Panc1 (cell line): ENCODE measurements at regions not wholly inside any gene's neighbourhood (a gene's known extent, or its start where the extent isn't known, plus 50 kb on each side); places are given as distances from the start of the nearest gene placed in this dataset.

Source experiments
- ATAC-seq: fragments of 200-7000 bp; cut with Tn5 transposase; 2 replicates; pipeline ENCODE4 v1.9.1; 2020; ENCODE audit warnings: mild to moderate bottlenecking, moderate library complexity
- BruUV-seq: library from RNA; stranded (reverse); fragments of 400-500 nt; replicated peaks from 2 replicates; lab custom pipeline; 2021; lab: Mats Ljungman, UMichigan
- CTCF ChIA-PET: fragments of 300-600 bp; sonication (Branson Sonifier 250); formaldehyde crosslinking; loops from one replicate; lab custom pipeline; 2022; ENCODE audit warnings: antibody characterized with exemption; lab: Charles Lee
- POLR2A ChIA-PET: fragments of 300-600 bp; sonication (Branson Sonifier 250); formaldehyde crosslinking; loops from one replicate; lab custom pipeline; 2022; ENCODE audit warnings: antibody characterized with exemption; lab: Charles Lee
- DNase-seq: peaks from one replicate; pipeline ENCODE4 v3.0.0-alpha.2; 2010; ENCODE audit warnings: low read depth, low spot score
- H3K27ac ChIP-seq: 2 replicates; pipeline ENCODE4 v1.5.1; 2011; ENCODE audit warnings: mild to moderate bottlenecking, low read length, inconsistent platforms
- H3K27me3 ChIP-seq: fragments of 200-500 bp; sonication (Bioruptor generic); 2 replicates; pipeline ENCODE4 v1.6.0; 2014; ENCODE audit warnings: low read length, inconsistent platforms; ENCODE audit not compliant: control insufficient read depth, insufficient read depth
- H3K36me3 ChIP-seq: fragments of 200-500 bp; sonication (Bioruptor generic); 2 replicates; pipeline ENCODE4 v1.5.1; 2014; ENCODE audit warnings: inconsistent platforms, mild to moderate bottlenecking, low read length, moderate library complexity; ENCODE audit not compliant: control insufficient read depth, insufficient read depth
- H3K4me1 ChIP-seq: 2 replicates; pipeline ENCODE4 v1.5.1; 2011; ENCODE audit warnings: inconsistent platforms, mild to moderate bottlenecking, low read length, moderate library complexity; ENCODE audit not compliant: control insufficient read depth, insufficient read depth
- H3K4me3 ChIP-seq, 2 experiments: 2 replicates each; pipeline ENCODE4 v1.5.1; 2011 to 2012; ENCODE audit warnings: low read depth in 2 of 2, low read length in 2 of 2, mild to moderate bottlenecking in 2 of 2, inconsistent platforms in 1 of 2, moderate library complexity in 1 of 2
- H3K9me3 ChIP-seq: fragments of 200-500 bp; sonication (Bioruptor generic); 2 replicates; pipeline ENCODE4 v1.5.1; 2014; ENCODE audit warnings: low read depth, mild to moderate bottlenecking, inconsistent platforms, low read length, moderate library complexity; ENCODE audit not compliant: control insufficient read depth, insufficient read depth
- POLR2AphosphoS5 ChIP-seq: IDR thresholded peaks from 2 replicates; pipeline ENCODE4 v1.6.1; 2012; ENCODE audit warnings: mild to moderate bottlenecking, low read depth, low read length, moderate library complexity
- SIN3A ChIP-seq: IDR thresholded peaks from 2 replicates; pipeline ENCODE4 v1.6.1; 2012; ENCODE audit warnings: low read depth, mild to moderate bottlenecking, low read length, moderate library complexity, borderline replicate concordance; ENCODE audit not compliant: insufficient read depth
- TCF7L2 ChIP-seq: IDR thresholded peaks from 2 replicates; pipeline ENCODE4 v1.6.1; 2011; ENCODE audit warnings: mild to moderate bottlenecking, low read depth, low read length, inconsistent platforms
- in situ Hi-C: cut with HindIII; loops from 2 replicates; pipeline ENCODE4 v1.10.0; 2016; ENCODE audit warnings: low sequenced_read_pairs, low pct_unique_long_range_greater_than_20kb
- intact Hi-C: fragments of 100-400 bp; cut with micrococcal nuclease; formaldehyde crosslinking; loops from one replicate; pipeline ENCODE4 v1.10.0; 2022; ENCODE audit not compliant: unreplicated experiment
- TF ChIP-seq, protein P1 (sequence below): fragments of 450-650 bp; IDR thresholded peaks from 2 replicates; pipeline ENCODE4 v1.5.1; 2017; ENCODE audit warnings: mild to moderate bottlenecking
- TF ChIP-seq, protein P2 (sequence below), 2 experiments: IDR thresholded peaks; 2 replicates each; pipeline ENCODE4 v1.6.1; 2011 to 2012; ENCODE audit warnings: low read depth in 2 of 2, control low read depth in 1 of 2, low read length in 1 of 2, mild to moderate bottlenecking in 1 of 2, moderate library complexity in 1 of 2; ENCODE audit not compliant: insufficient read depth in 1 of 2

DNA sequence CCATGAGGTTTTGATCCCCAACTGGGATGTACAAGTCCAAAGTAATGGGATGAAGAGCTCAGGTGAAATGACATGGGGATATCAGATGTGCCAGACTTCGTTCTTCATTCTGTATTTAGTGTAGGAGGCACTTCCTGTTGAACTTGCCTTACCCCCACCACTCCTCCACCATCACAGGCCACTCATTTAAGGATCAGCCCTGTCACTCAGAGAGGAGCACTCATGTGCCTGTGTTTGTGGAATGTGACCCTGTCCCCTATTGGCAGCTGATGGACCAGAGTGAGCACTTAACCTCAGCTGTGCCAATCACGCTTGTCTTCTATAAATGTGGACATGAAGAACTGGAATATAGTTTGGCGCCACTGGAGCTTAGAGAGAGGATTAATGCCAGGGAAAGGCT, 91.4 kb upstream of the CTTNBP2NL start:
- Histone ChIP-seq H3K36me3 (no peaks in the 10 kb centered on the region), H3K27ac (no peak overlapping the region), H3K4me1 (no peaks in the 10 kb centered on the region), H3K4me3 (no peak overlapping the region), H3K9me3 (no peaks in the 10 kb centered on the region), H3K27me3 (peaks cover 2% of the 10 kb centered on the region; the same call in 1 of the 2 replicates)
- BruUV-seq = no TSS peak
- ChIA-PET POLR2A (no interaction called here), CTCF (no interaction called here)
- ATAC-seq (no peak), DNase-seq (no peak)
- in situ Hi-C loops (no loop called here), intact Hi-C loops (no loop called here)
- TF ChIP-seq POLR2AphosphoS5 = no peak
- TF ChIP-seq, protein P1, sequence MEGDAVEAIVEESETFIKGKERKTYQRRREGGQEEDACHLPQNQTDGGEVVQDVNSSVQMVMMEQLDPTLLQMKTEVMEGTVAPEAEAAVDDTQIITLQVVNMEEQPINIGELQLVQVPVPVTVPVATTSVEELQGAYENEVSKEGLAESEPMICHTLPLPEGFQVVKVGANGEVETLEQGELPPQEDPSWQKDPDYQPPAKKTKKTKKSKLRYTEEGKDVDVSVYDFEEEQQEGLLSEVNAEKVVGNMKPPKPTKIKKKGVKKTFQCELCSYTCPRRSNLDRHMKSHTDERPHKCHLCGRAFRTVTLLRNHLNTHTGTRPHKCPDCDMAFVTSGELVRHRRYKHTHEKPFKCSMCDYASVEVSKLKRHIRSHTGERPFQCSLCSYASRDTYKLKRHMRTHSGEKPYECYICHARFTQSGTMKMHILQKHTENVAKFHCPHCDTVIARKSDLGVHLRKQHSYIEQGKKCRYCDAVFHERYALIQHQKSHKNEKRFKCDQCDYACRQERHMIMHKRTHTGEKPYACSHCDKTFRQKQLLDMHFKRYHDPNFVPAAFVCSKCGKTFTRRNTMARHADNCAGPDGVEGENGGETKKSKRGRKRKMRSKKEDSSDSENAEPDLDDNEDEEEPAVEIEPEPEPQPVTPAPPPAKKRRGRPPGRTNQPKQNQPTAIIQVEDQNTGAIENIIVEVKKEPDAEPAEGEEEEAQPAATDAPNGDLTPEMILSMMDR = no peak
- TF ChIP-seq, protein P2, sequence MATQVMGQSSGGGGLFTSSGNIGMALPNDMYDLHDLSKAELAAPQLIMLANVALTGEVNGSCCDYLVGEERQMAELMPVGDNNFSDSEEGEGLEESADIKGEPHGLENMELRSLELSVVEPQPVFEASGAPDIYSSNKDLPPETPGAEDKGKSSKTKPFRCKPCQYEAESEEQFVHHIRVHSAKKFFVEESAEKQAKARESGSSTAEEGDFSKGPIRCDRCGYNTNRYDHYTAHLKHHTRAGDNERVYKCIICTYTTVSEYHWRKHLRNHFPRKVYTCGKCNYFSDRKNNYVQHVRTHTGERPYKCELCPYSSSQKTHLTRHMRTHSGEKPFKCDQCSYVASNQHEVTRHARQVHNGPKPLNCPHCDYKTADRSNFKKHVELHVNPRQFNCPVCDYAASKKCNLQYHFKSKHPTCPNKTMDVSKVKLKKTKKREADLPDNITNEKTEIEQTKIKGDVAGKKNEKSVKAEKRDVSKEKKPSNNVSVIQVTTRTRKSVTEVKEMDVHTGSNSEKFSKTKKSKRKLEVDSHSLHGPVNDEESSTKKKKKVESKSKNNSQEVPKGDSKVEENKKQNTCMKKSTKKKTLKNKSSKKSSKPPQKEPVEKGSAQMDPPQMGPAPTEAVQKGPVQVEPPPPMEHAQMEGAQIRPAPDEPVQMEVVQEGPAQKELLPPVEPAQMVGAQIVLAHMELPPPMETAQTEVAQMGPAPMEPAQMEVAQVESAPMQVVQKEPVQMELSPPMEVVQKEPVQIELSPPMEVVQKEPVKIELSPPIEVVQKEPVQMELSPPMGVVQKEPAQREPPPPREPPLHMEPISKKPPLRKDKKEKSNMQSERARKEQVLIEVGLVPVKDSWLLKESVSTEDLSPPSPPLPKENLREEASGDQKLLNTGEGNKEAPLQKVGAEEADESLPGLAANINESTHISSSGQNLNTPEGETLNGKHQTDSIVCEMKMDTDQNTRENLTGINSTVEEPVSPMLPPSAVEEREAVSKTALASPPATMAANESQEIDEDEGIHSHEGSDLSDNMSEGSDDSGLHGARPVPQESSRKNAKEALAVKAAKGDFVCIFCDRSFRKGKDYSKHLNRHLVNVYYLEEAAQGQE (IDR thresholded peaks at IDR 0.05; ENCODE audit: insufficient read depth in 1 of 2, low read depth in 2 of 2, low read length in 1 of 2) = no peak
- no peak for TF ChIP-seq TCF7L2
- TF ChIP-seq SIN3A = no peak

DNA sequence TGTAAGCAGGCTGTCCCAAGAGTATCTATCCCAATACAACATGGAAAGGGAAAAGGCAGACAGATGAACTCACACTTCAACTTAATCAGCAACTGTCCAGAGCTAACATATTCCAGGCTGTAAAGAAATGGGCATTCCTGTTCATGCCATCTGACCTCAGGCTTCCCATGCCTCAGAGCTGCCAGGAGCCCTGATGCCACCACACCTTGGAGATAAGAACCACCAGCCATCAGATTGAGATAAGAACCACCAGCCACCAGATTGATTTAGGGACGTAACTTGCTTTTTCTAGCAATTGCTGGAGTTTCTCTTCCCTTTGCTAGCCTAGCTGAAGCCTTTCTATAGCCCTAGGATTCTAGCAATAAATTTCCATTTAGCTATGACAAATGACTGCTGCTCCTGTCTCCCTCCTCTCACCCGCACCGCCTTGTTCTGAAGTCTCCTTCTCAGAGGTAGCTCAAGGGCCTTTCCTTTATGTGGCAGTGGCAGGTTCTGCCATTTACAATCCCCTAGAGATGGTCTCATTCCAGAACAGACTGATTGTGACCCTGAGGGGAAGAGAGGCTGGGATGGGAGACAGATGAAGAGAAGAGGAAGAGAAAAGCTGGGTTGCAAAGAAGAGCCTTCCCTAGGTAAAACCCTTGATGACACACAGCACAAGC, 88.0 kb upstream of the CTTNBP2NL start:
- Histone ChIP-seq H3K36me3 (no peaks in the 10 kb centered on the region), H3K4me1 (no peaks in the 10 kb centered on the region), H3K9me3 (no peaks in the 10 kb centered on the region), H3K27ac (no peak overlapping the region), H3K27me3 (peaks cover 2% of the 10 kb centered on the region; the same call in 1 of the 2 replicates), H3K4me3 (no peak overlapping the region)
- ChIA-PET CTCF (no interaction called here), POLR2A (no interaction called here)
- BruUV-seq = no TSS peak
- in situ Hi-C loops = no loop called here
- intact Hi-C loops = no loop called here
- no peak for ATAC-seq
- no peak for DNase-seq
- TF ChIP-seq, protein P1 = no peak
- TF ChIP-seq SIN3A (no peak), POLR2AphosphoS5 (no peak), TCF7L2 (no peak)
- TF ChIP-seq, protein P2 (IDR thresholded peaks at IDR 0.05; ENCODE audit: insufficient read depth in 1 of 2, low read depth in 2 of 2, low read length in 1 of 2) = no peak
